OCI-LY7 (cell line): ENCODE measurements at regions not wholly inside any gene's neighbourhood (a gene's known extent, or its start where the extent isn't known, plus 50 kb on each side); places are given as distances from the start of the nearest gene placed in this dataset.

Source experiments
- BruUV-seq: library from RNA; stranded (reverse); fragments of 400-500 nt; replicated peaks from 2 replicates; lab custom pipeline; 2021; lab: Mats Ljungman, UMichigan
- CTCF ChIA-PET: fragments of 300-600 bp; sonication (Branson Sonifier 250); formaldehyde crosslinking; loops from one replicate; lab custom pipeline; 2022; ENCODE audit warnings: antibody characterized with exemption; ENCODE audit not compliant: unreplicated experiment; lab: Charles Lee
- POLR2A ChIA-PET: fragments of 300-600 bp; sonication (Branson Sonifier 250); formaldehyde crosslinking; loops from one replicate; lab custom pipeline; 2022; ENCODE audit warnings: antibody characterized with exemption; lab: Charles Lee
- DNase-seq: peaks from one replicate; pipeline ENCODE4 v3.0.0-alpha.2; 2015; ENCODE audit warnings: low spot score
- H2AFZ ChIP-seq: fragments of 200-600 bp; sonication (generic), shearing (Covaris generic); 2 replicates; pipeline ENCODE4 v1.6.1; 2014; ENCODE audit warnings: mild to moderate bottlenecking, antibody characterized with exemption, low read length, moderate library complexity
- H3K27ac ChIP-seq: fragments of 200-600 bp; sonication (generic); 2 replicates; pipeline ENCODE4 v1.5.1; 2014; ENCODE audit warnings: mixed run types, low read depth, mild to moderate bottlenecking, moderate library complexity, low read length, inconsistent platforms; ENCODE audit not compliant: poor library complexity, severe bottlenecking
- H3K36me3 ChIP-seq: fragments of 200-600 bp; sonication (generic); 2 replicates; pipeline ENCODE4 v1.6.1; 2014; ENCODE audit warnings: mild to moderate bottlenecking, antibody characterized with exemption, low read length, moderate library complexity, mixed read lengths; ENCODE audit not compliant: insufficient read depth
- H3K4me1 ChIP-seq: fragments of 200-600 bp; sonication (generic); 2 replicates; pipeline ENCODE4 v1.5.1; 2014; ENCODE audit warnings: mild to moderate bottlenecking, low read length; ENCODE audit not compliant: insufficient read depth, poor library complexity, severe bottlenecking
- H3K4me2 ChIP-seq: fragments of 200-600 bp; sonication (generic); 2 replicates; pipeline ENCODE4 v1.6.1; 2014; ENCODE audit warnings: mild to moderate bottlenecking, low read length
- H3K4me3 ChIP-seq: fragments of 200-600 bp; sonication (generic); 2 replicates; pipeline ENCODE4 v1.5.1; 2014; ENCODE audit warnings: mild to moderate bottlenecking, low read depth, low read length; ENCODE audit not compliant: poor library complexity, severe bottlenecking
- H3K79me2 ChIP-seq: fragments of 200-600 bp; sonication (generic); 2 replicates; pipeline ENCODE4 v1.6.1; 2016; ENCODE audit warnings: low read depth, mild to moderate bottlenecking, low read length, moderate library complexity, mixed read lengths; ENCODE audit not compliant: insufficient read depth
- H3K9me2 ChIP-seq: fragments of 200-600 bp; sonication (generic); 2 replicates; pipeline ENCODE4 v1.6.1; 2016; ENCODE audit warnings: mild to moderate bottlenecking, low read length, mixed read lengths; ENCODE audit not compliant: insufficient read depth
- H3K9me3 ChIP-seq: fragments of 200-600 bp; sonication (generic); 2 replicates; pipeline ENCODE4 v1.6.1; 2014; ENCODE audit warnings: mild to moderate bottlenecking, mixed run types, low read length, mixed read lengths
- H4K20me1 ChIP-seq: fragments of 200-600 bp; sonication (generic); 2 replicates; pipeline ENCODE4 v1.6.1; 2014; ENCODE audit warnings: mild to moderate bottlenecking, antibody characterized with exemption, low read length, moderate library complexity, mixed read lengths; ENCODE audit not compliant: insufficient read depth
- EZH2phosphoT487 ChIP-seq: fragments of 200-600 bp; sonication (generic); IDR thresholded peaks from 2 replicates; pipeline ENCODE4 v1.6.1; 2018; ENCODE audit warnings: low read depth, borderline replicate concordance, mild to moderate bottlenecking, mixed run types, antibody characterized with exemption, low read length, moderate library complexity, mixed read lengths
- intact Hi-C: fragments of 100-400 bp; cut with micrococcal nuclease; formaldehyde crosslinking; loops from one replicate; pipeline ENCODE4 v1.10.0; 2022; ENCODE audit not compliant: unreplicated experiment
- TF ChIP-seq, protein P1 (sequence below): fragments of 200-600 bp; sonication (generic); conservative IDR thresholded peaks from 2 replicates; pipeline ENCODE4 v1.5.1; 2014; ENCODE audit warnings: mild to moderate bottlenecking, antibody characterized with exemption, low read length, moderate library complexity, mixed read lengths

DNA sequence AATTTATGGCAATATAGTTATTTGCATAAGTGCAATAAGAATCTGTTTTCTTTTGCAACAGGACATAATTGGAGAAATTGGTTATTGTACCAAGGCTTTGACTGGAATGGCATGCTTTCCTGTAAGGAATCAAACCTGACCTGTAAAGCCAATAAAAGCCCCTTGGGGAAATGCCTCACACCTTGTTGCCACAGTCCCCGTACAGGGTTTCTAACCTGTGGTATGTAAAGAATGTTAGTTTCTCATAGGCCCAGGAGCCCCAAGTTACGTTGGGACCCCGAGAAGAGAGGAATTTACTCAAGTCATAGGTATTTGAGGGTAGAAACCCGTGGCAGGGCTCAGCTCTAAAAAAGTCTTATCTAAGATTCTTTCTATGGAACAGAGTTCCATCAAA lies 441.4 kb downstream of the IGSF11 start:
- Histone ChIP-seq H3K4me1 (no peaks in the 10 kb centered on the region), H3K4me3 (no peak overlapping the region), H3K9me2 (no peaks in the 10 kb centered on the region), H4K20me1 (no peaks in the 10 kb centered on the region), H3K27ac (no peak overlapping the region), H3K9me3 (peaks cover 10% of the 10 kb centered on the region; the same call in 1 of the 2 replicates), H3K4me2 (no peak overlapping the region), H3K36me3 (no peaks in the 10 kb centered on the region), H3K79me2 (no peaks in the 10 kb centered on the region), H2AFZ (no peak overlapping the region)
- no TSS peak for BruUV-seq
- intact Hi-C loops, result no loop called here
- ChIA-PET POLR2A (interaction anchor here (0.7 kb wide), 1 partner anchor 1147 kb away, joined by 3 read pairs; no protein-coding TSS in a partner anchor), CTCF (no interaction called here)
- no peak for TF ChIP-seq EZH2phosphoT487
- DNase-seq, result no peak

- Histone ChIP-seq H3K9me3 (peaks cover 10% of the 10 kb centered on the region; the same call in 1 of the 2 replicates), H3K79me2 (no peaks in the 10 kb centered on the region), H3K9me2 (no peaks in the 10 kb centered on the region), H3K27ac (no peak overlapping the region), H4K20me1 (no peaks in the 10 kb centered on the region), H3K36me3 (no peaks in the 10 kb centered on the region), H3K4me2 (no peak overlapping the region), H3K4me3 (no peak overlapping the region), H2AFZ (no peak overlapping the region), H3K4me1 (no peaks in the 10 kb centered on the region)
- ChIA-PET POLR2A (no interaction called here), CTCF (no interaction called here)
- BruUV-seq, result no TSS peak
- DNase-seq, result no peak
- no peak for TF ChIP-seq EZH2phosphoT487
- TF ChIP-seq, protein P1, sequence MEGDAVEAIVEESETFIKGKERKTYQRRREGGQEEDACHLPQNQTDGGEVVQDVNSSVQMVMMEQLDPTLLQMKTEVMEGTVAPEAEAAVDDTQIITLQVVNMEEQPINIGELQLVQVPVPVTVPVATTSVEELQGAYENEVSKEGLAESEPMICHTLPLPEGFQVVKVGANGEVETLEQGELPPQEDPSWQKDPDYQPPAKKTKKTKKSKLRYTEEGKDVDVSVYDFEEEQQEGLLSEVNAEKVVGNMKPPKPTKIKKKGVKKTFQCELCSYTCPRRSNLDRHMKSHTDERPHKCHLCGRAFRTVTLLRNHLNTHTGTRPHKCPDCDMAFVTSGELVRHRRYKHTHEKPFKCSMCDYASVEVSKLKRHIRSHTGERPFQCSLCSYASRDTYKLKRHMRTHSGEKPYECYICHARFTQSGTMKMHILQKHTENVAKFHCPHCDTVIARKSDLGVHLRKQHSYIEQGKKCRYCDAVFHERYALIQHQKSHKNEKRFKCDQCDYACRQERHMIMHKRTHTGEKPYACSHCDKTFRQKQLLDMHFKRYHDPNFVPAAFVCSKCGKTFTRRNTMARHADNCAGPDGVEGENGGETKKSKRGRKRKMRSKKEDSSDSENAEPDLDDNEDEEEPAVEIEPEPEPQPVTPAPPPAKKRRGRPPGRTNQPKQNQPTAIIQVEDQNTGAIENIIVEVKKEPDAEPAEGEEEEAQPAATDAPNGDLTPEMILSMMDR, result no peak
- intact Hi-C loops, result no loop called here
Observed at GRCh38 chr3:118597184-118597583, 437.5 kb downstream of the IGSF11 start.

- no peak overlapping the region for H3K27ac ChIP-seq
- no peaks in the 10 kb centered on the region for H3K36me3 ChIP-seq
- TF ChIP-seq EZH2phosphoT487, result no peak
- TF ChIP-seq, protein P1, result no peak
- DNase-seq, result no peak
- BruUV-seq, result no TSS peak
- H3K79me2 ChIP-seq, result no peaks in the 10 kb centered on the region
- H3K4me3 ChIP-seq, result no peak overlapping the region
- CTCF ChIA-PET, result no interaction called here
- H3K9me2 ChIP-seq, result no peaks in the 10 kb centered on the region
- no peak overlapping the region for H3K4me2 ChIP-seq
- no peaks in the 10 kb centered on the region for H3K9me3 ChIP-seq
- POLR2A ChIA-PET, result interaction anchor here (1.2 kb wide), 1 partner anchor 59 kb away, joined by 3 read pairs; no protein-coding TSS in a partner anchor
- no peak overlapping the region for H2AFZ ChIP-seq
- H4K20me1 ChIP-seq, result no peaks in the 10 kb centered on the region
- H3K4me1 ChIP-seq, result no peaks in the 10 kb centered on the region
- intact Hi-C loops, result no loop called here
Observed at GRCh38 chr3:118607915-118608820, 426.5 kb downstream of the IGSF11 start.
